Loucy (cell line): ENCODE measurements at regions not wholly inside any gene's neighbourhood (a gene's known extent, or its start where the extent isn't known, plus 50 kb on each side); places are given as distances from the start of the nearest gene placed in this dataset.

Source experiments
- CTCF ChIP-seq: fragments of 200-600 bp; sonication (generic); conservative IDR thresholded peaks from 2 replicates; pipeline ENCODE4 v1.5.1; 2014; ENCODE audit warnings: mild to moderate bottlenecking, antibody characterized with exemption, low read length
- EZH2phosphoT487 ChIP-seq: fragments of 200-600 bp; IDR thresholded peaks from 2 replicates; pipeline ENCODE4 v1.6.1; 2018; ENCODE audit warnings: antibody characterized with exemption, mild to moderate bottlenecking, moderate library complexity, borderline replicate concordance

DNA sequence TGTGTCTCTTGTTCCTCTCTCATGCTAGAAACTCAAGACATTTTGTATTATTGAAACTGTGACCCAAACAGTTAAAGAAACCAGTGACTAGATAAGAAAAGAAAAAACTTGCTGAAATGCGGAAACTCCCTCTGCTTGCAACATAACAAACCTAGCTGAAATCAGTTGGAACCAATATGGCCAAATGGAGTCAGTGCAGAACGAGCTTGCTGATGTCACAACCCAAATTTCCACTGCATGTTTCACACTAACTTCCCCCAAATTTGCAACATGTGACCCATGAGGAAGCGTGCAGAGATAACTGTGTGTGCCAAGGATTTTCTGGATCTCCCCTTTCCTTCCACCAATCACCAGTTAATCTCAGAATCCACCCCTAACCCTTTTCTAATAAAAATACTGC is 208.0 kb downstream of the DLEU7 start:
- no peak for TF ChIP-seq CTCF
- no peak for TF ChIP-seq EZH2phosphoT487
